ENCODE measurements at regions not wholly inside any gene's neighbourhood (a gene's known extent, or its start where the extent isn't known, plus 50 kb on each side); places are given as distances from the start of the nearest gene placed in this dataset.

DNA sequence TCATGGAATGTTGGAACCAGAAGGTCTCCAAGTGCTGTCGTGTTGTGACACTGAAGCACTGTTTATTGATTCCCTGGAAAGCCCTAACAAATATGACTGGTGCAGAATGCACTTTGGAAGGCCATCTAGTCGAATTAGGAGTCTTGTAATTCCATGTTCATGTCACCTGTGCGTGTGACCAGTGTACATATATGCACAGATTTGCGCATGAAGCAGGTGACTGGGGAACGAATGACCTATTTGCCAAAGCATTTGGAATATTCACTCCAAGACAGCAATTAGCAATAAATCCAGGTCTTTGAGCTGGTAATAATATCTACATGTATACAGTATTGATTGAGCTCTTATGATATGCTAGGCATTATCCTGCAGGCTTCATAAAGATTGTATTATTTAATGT, 177.5 kb upstream of the PFN2 start:
- Mint-ChIP-seq H3K4me3 (ENCODE audit: unreplicated experiment) (no peak overlapping the region), H3K9me3 (ENCODE audit: unreplicated experiment) (no peaks in the 10 kb centered on the region), H3K36me3 (ENCODE audit: insufficient read depth, unreplicated experiment) (no peaks in the 10 kb centered on the region), H3K4me1 (ENCODE audit: insufficient read depth, unreplicated experiment) (peaks cover 23% of the 10 kb centered on the region), H3K27ac (ENCODE audit: low read depth, unreplicated experiment) (no peak overlapping the region), H3K27me3 (ENCODE audit: insufficient read depth, unreplicated experiment) (no peaks in the 10 kb centered on the region)
- ChIA-PET CTCF (interaction anchor here (0.8 kb wide), 1 partner anchor 10 kb away, joined by 4 read pairs; no protein-coding TSS in a partner anchor), POLR2A (interaction anchor here (0.6 to 1.0 kb wide), 2 partner anchors 10 to 18 kb away, joined by 3 read pairs; no protein-coding TSS in a partner anchor)
- intact Hi-C loops (cut with micrococcal nuclease) = no loop called here
- TF ChIP-seq, protein P1, sequence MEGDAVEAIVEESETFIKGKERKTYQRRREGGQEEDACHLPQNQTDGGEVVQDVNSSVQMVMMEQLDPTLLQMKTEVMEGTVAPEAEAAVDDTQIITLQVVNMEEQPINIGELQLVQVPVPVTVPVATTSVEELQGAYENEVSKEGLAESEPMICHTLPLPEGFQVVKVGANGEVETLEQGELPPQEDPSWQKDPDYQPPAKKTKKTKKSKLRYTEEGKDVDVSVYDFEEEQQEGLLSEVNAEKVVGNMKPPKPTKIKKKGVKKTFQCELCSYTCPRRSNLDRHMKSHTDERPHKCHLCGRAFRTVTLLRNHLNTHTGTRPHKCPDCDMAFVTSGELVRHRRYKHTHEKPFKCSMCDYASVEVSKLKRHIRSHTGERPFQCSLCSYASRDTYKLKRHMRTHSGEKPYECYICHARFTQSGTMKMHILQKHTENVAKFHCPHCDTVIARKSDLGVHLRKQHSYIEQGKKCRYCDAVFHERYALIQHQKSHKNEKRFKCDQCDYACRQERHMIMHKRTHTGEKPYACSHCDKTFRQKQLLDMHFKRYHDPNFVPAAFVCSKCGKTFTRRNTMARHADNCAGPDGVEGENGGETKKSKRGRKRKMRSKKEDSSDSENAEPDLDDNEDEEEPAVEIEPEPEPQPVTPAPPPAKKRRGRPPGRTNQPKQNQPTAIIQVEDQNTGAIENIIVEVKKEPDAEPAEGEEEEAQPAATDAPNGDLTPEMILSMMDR (IDR thresholded peaks at IDR 0.05; ENCODE audit: unreplicated experiment) = no peak
- no TSS peak for BruUV-seq (replicated peaks)
- DNase-seq (ENCODE audit: unreplicated experiment) = no peak

DNA sequence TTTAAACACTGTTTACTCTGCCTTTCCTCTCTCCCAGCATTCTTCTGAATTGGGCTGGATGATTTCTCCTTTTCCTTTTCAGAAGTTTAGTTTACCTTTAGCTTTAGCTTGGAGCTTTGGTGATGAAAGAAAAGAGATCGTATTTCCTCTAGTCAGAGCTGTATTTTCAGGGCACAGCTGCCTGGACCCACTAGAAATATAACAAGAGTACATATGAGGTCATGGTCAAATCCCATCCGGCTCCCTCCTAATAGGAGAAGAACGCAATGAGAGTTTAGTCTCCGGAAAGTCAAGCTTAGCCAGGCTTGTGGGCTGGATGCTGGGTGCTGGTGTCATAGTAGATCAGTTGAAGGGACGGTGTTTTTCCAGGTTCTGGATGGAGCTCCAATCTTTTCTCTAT, 177.1 kb upstream of the PFN2 start:
- DNase-seq (ENCODE audit: unreplicated experiment) = no peak
- Mint-ChIP-seq H3K4me1 (ENCODE audit: insufficient read depth, unreplicated experiment) (peaks cover 23% of the 10 kb centered on the region), H3K27me3 (ENCODE audit: insufficient read depth, unreplicated experiment) (no peaks in the 10 kb centered on the region), H3K27ac (ENCODE audit: low read depth, unreplicated experiment) (no peak overlapping the region), H3K4me3 (ENCODE audit: unreplicated experiment) (no peak overlapping the region), H3K9me3 (ENCODE audit: unreplicated experiment) (no peaks in the 10 kb centered on the region), H3K36me3 (ENCODE audit: insufficient read depth, unreplicated experiment) (no peaks in the 10 kb centered on the region)
- intact Hi-C loops (cut with micrococcal nuclease) = no loop called here
- BruUV-seq (replicated peaks) = no TSS peak
- TF ChIP-seq, protein P1 (IDR thresholded peaks at IDR 0.05; ENCODE audit: unreplicated experiment) = no peak
- POLR2A ChIA-PET = interaction anchor here (1.0 kb wide), 1 partner anchor 10 kb away, joined by 3 read pairs; no protein-coding TSS in a partner anchor
- CTCF ChIA-PET = interaction anchor here (0.6 to 0.8 kb wide), 2 partner anchors 9 to 35 kb away, joined by 3 to 4 read pairs; no protein-coding TSS in a partner anchor

DNA sequence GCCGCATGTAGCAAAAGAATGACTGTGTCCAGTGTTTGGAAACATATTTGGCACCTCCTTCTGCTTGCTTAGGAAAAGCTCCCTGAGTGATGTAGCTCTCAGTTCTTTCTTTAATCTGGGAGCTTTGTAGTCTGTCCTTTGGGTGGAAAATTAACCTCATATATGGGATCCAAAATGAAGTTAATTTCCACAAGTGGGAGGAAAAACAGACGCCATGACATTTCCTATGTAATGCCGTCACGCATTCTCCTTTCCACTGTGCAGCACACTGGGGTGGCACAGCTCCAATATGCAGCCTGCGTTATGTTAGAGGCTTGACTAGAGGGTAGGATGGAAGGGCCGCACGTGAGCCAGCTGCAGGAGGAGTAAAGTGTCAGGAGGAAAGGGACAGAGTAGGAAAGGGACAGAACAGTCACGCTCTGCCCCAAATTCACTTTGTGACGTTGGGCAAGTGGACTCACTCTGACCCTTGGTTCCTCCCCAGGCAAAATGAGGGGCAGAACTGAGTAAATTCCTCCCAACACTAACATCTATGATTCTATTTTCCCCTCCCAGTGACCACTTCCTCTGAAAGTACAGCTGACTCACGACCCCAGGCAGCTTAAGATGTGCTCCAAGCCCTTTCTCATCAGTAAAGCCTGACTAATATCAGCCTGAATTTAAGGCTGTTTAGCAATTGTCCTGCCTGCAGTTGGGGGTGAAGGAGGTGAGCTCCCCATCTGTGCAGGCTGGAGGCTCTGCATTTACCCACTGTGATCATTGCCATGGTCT, 176.5 kb upstream of the PFN2 start:
- TF ChIP-seq, protein P1 (IDR thresholded peaks at IDR 0.05; ENCODE audit: unreplicated experiment) = no peak
- ChIA-PET POLR2A (interaction anchor here (0.6 to 1.0 kb wide), 3 partner anchors 9 to 597 kb away, joined by 3 to 4 read pairs (median 3); no protein-coding TSS in a partner anchor), CTCF (interaction anchor here (0.6 kb wide), 1 partner anchor 35 kb away, joined by 3 read pairs; no protein-coding TSS in a partner anchor)
- Mint-ChIP-seq H3K36me3 (ENCODE audit: insufficient read depth, unreplicated experiment) (no peaks in the 10 kb centered on the region), H3K27me3 (ENCODE audit: insufficient read depth, unreplicated experiment) (no peaks in the 10 kb centered on the region), H3K4me1 (ENCODE audit: insufficient read depth, unreplicated experiment) (peaks cover 23% of the 10 kb centered on the region), H3K4me3 (ENCODE audit: unreplicated experiment) (no peak overlapping the region), H3K27ac (ENCODE audit: low read depth, unreplicated experiment) (no peak overlapping the region), H3K9me3 (ENCODE audit: unreplicated experiment) (no peaks in the 10 kb centered on the region)
- no TSS peak for BruUV-seq (replicated peaks)
- intact Hi-C loops (cut with micrococcal nuclease) = no loop called here
- peak; percentile 34 for DNase-seq (ENCODE audit: unreplicated experiment)

DNA sequence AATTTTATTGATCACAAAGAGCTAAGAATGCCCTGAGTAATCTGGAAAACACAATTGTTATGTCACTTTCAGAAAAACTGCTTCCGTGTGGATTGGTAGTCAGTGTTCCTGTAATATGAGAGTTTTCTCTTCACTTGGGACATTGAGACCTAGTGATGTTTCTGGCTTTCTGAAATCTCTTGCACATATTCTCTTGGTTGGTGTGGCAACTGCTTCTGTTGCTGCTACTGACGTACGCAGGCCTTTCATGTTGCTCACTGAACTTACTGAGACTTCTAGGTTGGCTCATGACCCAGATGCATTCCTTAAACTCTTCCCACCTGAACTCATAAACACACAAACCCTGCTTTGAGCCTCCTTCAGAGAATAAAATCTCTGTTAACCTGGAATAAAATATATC, 175.0 kb upstream of the PFN2 start:
- POLR2A ChIA-PET = no interaction called here
- TF ChIP-seq, protein P1 (IDR thresholded peaks at IDR 0.05; ENCODE audit: unreplicated experiment) = no peak

More for the DNA sequence above, 175.0 kb upstream of the PFN2 start:
- Mint-ChIP-seq H3K27ac (ENCODE audit: low read depth, unreplicated experiment) (no peak overlapping the region), H3K4me1 (ENCODE audit: insufficient read depth, unreplicated experiment) (peaks cover 23% of the 10 kb centered on the region), H3K36me3 (ENCODE audit: insufficient read depth, unreplicated experiment) (no peaks in the 10 kb centered on the region), H3K27me3 (ENCODE audit: insufficient read depth, unreplicated experiment) (no peaks in the 10 kb centered on the region), H3K9me3 (ENCODE audit: unreplicated experiment) (no peaks in the 10 kb centered on the region), H3K4me3 (ENCODE audit: unreplicated experiment) (no peak overlapping the region)
- no TSS peak for BruUV-seq (replicated peaks)
- no peak for DNase-seq (ENCODE audit: unreplicated experiment)
- intact Hi-C loops (cut with micrococcal nuclease) = no loop called here
- CTCF ChIA-PET = interaction anchor here (0.6 kb wide), 1 partner anchor 36 kb away, joined by 3 read pairs; no protein-coding TSS in a partner anchor
